NB4 (cell line): ENCODE measurements at regions not wholly inside any gene's neighbourhood (a gene's known extent, or its start where the extent isn't known, plus 50 kb on each side); places are given as distances from the start of the nearest gene placed in this dataset.

Source experiments
- POLR2A ChIP-seq: IDR thresholded peaks from 2 replicates; pipeline ENCODE4 v1.6.1; 2011; ENCODE audit warnings: mild to moderate bottlenecking; ENCODE audit not compliant: insufficient read length; ENCODE audit errors: extremely low read depth
- TF ChIP-seq, protein P1 (sequence below): IDR thresholded peaks from one replicate; pipeline ENCODE4 v1.5.1; 2012; ENCODE audit warnings: low read depth, low read length

- no peak for TF ChIP-seq POLR2A
- TF ChIP-seq, protein P1, sequence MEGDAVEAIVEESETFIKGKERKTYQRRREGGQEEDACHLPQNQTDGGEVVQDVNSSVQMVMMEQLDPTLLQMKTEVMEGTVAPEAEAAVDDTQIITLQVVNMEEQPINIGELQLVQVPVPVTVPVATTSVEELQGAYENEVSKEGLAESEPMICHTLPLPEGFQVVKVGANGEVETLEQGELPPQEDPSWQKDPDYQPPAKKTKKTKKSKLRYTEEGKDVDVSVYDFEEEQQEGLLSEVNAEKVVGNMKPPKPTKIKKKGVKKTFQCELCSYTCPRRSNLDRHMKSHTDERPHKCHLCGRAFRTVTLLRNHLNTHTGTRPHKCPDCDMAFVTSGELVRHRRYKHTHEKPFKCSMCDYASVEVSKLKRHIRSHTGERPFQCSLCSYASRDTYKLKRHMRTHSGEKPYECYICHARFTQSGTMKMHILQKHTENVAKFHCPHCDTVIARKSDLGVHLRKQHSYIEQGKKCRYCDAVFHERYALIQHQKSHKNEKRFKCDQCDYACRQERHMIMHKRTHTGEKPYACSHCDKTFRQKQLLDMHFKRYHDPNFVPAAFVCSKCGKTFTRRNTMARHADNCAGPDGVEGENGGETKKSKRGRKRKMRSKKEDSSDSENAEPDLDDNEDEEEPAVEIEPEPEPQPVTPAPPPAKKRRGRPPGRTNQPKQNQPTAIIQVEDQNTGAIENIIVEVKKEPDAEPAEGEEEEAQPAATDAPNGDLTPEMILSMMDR, result no peak
Measured at GRCh38 chr14:101236496-101237251, 324.6 kb upstream of the DIO3 start.
